ENCODE measurements at regions not wholly inside any gene's neighbourhood (a gene's known extent, or its start where the extent isn't known, plus 50 kb on each side); places are given as distances from the start of the nearest gene placed in this dataset.

GRCh38 chr9:87089506-87089905 is 142.2 kb upstream of the GAS1 start:
- 52% methylated on average over 2 of the region's 2 CpGs; no CpG with 5 or more reads in 1 of the 2 experiments for WGBS, 2 experiments (ENCODE audit: extremely low coverage in 1 of 2, insufficient coverage in 1 of 2, insufficient read length in 1 of 2, insufficient replicate concordance in 2 of 2, low coverage in 1 of 2, low lambda C conversion rate in 2 of 2, missing lambda C conversion rate in 1 of 2)
- no peak overlapping the region for H3K27ac ChIP-seq (ENCODE audit: low read depth, low read length)
- H3K9ac ChIP-seq (replicated peaks in 1 of 4; ENCODE audit: extremely low read depth in 1 of 4, low read depth in 3 of 4, low read length in 3 of 4), result no peak overlapping the region
- FAIRE-seq (no peak), DNase-seq (ENCODE audit: low read depth in 1 of 2, low spot score in 2 of 2) (no peak)
- no peak overlapping the region for H2AFZ ChIP-seq (ENCODE audit: low read length)
- no peaks in the 10 kb centered on the region for H3K4me1 ChIP-seq (replicated peaks in 1 of 4; ENCODE audit: control insufficient read depth in 3 of 4, insufficient read depth in 4 of 4, low read length in 3 of 4)
- H3K27me3 ChIP-seq (replicated peaks in 1 of 4; ENCODE audit: control insufficient read depth in 3 of 4, extremely low read depth in 1 of 4, insufficient read depth in 3 of 4, low read length in 3 of 4), result no peaks in the 10 kb centered on the region
- H3K4me2 ChIP-seq (ENCODE audit: insufficient read depth in 1 of 2, low read depth in 2 of 2, low read length in 2 of 2), result no peak overlapping the region
- H4K5ac ChIP-seq (ENCODE audit: insufficient read length, low read depth, low read length), result no peak overlapping the region
- TF ChIP-seq RAD21 (IDR thresholded peaks at IDR 0.05 in 1 of 2, conservative IDR thresholded peaks at IDR 0.05 in 1 of 2; ENCODE audit: low read depth in 2 of 2, low read length in 2 of 2), result no peak
- no peak for TF ChIP-seq TAF7 (optimal IDR thresholded peaks at IDR 0.05; ENCODE audit: borderline replicate concordance, low read depth, low read length)
- no peak for TF ChIP-seq SRF (IDR thresholded peaks at IDR 0.05; ENCODE audit: low read depth, low read length)
- TF ChIP-seq HDAC6 (IDR thresholded peaks at IDR 0.05; ENCODE audit: low read depth, low read length), result no peak
- no peak for TF ChIP-seq ASH2L (IDR thresholded peaks at IDR 0.05; ENCODE audit: low read length)
- H3K36me3 ChIP-seq (ENCODE audit: control insufficient read depth in 2 of 4, insufficient read depth in 4 of 4, low read length in 3 of 4), result no peaks in the 10 kb centered on the region
- H2BK12ac ChIP-seq (ENCODE audit: low read depth, low read length), result no peak overlapping the region
- H2BK15ac ChIP-seq (ENCODE audit: low read length), result no peak overlapping the region
- H3K4ac ChIP-seq (replicated peaks; ENCODE audit: insufficient read length, low read depth, low read length), result no peak overlapping the region
- no peak overlapping the region for H2BK5ac ChIP-seq (ENCODE audit: low read depth, low read length)
- no peak overlapping the region for H3K56ac ChIP-seq (replicated peaks; ENCODE audit: insufficient read length, low read depth, low read length)
- H4K91ac ChIP-seq (replicated peaks; ENCODE audit: insufficient read length, low read length), result no peak overlapping the region
- ChIA-PET CTCF (ENCODE audit: partially characterized antibody) (interaction anchor here (1.2 to 2.3 kb wide), 3 partner anchors 9 to 452 kb away, joined by 3 to 6 read pairs (median 3); no protein-coding TSS in a partner anchor), POLR2A (ENCODE audit: partially characterized antibody) (no interaction called here)
- H3K14ac ChIP-seq (ENCODE audit: insufficient read length), result no peak overlapping the region
- no peak overlapping the region for H2AK5ac ChIP-seq (ENCODE audit: low read depth, low read length)
- H3K18ac ChIP-seq (ENCODE audit: extremely low read depth, low read length), result no peak overlapping the region
- H4K8ac ChIP-seq (ENCODE audit: extremely low read depth, insufficient read depth, low read length), result no peak overlapping the region
- no peak overlapping the region for H3K23ac ChIP-seq (ENCODE audit: insufficient read length)
- H2BK20ac ChIP-seq (ENCODE audit: low read length), result no peak overlapping the region
- no peak overlapping the region for H2BK120ac ChIP-seq (replicated peaks; ENCODE audit: low read depth, low read length)
- H3K9me3 ChIP-seq (ENCODE audit: insufficient read depth in 2 of 2, low read depth in 1 of 2, low read length in 1 of 2), result no peaks in the 10 kb centered on the region
- H3K79me2 ChIP-seq (ENCODE audit: control insufficient read depth in 1 of 2, insufficient read depth in 2 of 2, low read length in 2 of 2), result no peaks in the 10 kb centered on the region
- H3K23me2 ChIP-seq (ENCODE audit: low read depth, low read length), result no peaks in the 10 kb centered on the region
- no peaks in the 10 kb centered on the region for H4K20me1 ChIP-seq (replicated peaks in 1 of 2; ENCODE audit: control insufficient read depth in 1 of 2, insufficient read depth in 2 of 2, low read length in 2 of 2)
- H3K79me1 ChIP-seq (ENCODE audit: low read depth, low read length), result no peaks in the 10 kb centered on the region
- H3K4me3 ChIP-seq (ENCODE audit: extremely low read depth in 1 of 4, insufficient read depth in 2 of 4, low read depth in 3 of 4, low read length in 4 of 4), result no peak overlapping the region
